GM21528 (cell line): ENCODE measurements at regions not wholly inside any gene's neighbourhood (a gene's known extent, or its start where the extent isn't known, plus 50 kb on each side); places are given as distances from the start of the nearest gene placed in this dataset.
"Not testable (repeated sequence)": the region's sequence is repeated elsewhere in the genome, so short reads cannot be mapped to it uniquely, and the experiment has no call there.

Source experiments
- ATAC-seq: cut with Tn5 transposase; IDR thresholded peaks from one replicate; pipeline ENCODE4 v1.9.1; 2021; ENCODE audit warnings: mild to moderate bottlenecking, moderate library complexity; ENCODE audit not compliant: unreplicated experiment, low FRiP score

DNA sequence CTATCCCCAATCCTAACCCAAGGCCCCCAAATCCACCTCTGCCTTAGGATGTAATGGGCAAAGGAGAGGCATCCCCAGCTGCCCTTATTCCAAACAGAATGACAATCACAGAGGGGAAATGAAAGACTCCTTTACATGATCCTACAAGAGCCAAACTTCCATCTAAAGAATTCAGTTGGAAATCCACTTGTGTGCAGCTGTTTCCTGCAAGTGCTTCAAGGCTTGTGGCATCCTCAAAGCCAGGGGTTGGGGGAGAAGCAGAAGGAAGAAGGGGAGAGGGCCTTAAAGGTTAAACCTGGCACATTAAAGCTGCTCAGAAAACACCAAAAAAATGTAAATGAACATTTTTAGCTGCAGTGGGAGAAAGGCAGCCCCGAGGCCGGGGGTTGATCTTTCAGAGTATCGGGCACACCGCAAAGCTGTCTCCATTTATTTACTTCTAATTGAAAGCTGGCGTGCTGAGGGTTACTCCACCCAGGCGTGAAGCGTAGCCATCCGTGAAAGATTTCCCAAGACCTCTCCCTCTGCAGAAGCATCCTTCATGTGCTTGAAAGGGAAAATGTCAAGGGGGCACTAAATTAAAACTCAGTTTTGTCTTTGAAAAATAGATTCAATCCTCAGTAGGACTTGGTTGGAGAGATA, 217.8 kb downstream of the SHQ1 start:
- ATAC-seq: no peak

DNA sequence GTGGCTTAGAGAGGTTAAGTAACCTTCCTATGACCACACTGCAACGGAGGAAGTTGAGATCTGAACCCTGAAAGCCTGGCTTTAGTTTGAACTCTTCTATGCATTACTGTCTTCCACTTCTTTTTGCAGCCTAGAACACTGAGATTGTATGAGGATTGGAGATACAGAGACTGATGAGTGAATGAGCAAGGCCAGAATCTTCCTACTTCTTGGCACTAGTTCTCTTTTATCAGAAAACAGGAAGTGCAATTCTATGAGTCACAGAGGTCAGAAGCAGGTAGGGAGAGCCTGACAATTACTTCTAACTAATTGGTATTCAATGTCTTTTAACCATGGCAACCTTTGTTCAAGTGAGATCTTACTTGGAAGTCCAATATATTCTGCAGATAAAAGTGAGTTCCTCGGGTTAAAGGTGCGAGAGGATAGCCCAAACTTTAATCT, 219.0 kb downstream of the SHQ1 start:
- no peak for ATAC-seq

DNA sequence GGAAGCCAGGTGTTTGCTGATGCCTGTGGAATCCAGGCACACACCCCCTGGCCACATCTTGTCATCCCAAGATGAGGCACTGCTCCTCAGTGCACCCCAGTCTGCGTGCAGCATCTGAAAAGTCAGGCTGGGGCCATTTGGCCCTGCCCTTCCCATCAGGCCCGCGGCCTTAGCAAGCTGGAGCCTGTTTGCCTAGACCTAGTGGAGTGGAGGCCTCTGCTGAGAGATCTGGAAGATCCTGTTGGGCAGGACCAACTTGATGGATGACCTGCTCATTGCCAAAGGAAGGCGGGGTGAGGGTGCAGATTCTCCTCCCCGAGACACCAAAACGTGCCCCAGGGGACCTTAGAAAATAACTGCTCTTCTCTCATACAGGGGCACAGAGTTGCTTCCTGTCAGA, 220.2 kb downstream of the SHQ1 start:
- no peak for ATAC-seq

DNA sequence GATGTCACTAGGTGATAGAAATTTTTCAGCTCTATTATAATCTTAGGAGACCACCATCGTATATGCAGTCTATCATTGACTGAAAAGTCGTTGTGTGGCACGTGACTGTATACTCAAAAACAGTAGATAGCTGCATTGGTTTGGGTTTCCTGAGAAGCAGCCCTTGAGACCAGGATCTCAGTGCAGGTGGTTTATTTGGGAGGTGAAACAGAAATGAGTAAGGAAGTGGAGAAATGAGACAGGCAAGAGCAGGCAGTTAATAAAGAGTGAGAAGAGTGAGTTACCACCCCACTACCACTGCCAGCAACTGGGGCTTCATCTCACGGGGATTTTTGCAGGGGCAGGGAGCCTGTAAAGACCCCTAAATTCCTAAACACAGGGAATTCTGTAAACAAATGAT, 221.0 kb downstream of the SHQ1 start:
- ATAC-seq: no peak

DNA sequence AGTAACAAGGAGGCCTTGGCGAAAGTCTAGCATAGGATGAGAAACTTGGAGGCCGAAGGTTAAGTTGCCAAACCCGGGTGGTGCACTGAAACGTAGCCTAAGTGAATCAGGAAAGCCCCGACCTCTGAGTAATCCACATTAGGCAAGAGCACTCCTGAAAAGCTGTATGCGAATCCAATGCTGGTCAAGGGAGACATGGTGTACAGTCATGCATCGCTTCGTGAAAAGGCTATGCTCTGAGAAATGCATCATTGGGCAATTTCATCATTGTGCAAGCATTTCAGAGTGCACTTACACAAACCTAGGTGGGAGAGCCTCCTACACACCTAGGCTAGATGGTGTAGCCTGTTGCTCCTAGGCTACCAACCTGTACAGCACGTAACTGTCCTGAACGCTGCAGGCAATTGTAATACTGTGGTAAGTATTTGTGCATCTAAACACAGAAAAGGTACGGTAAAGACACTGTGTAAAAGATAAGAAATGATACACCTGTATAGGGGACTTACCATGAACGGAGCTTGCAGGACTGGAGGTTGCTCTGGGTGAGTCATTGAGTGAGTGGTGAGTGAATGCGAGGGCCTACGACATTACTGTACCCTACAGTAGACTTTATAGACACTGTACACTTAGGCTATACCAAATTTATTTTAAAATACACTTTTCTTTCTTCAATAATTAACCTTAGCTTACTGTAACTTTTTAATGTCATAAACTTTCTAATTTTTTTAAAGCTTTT, 222.5 kb downstream of the SHQ1 start:
- ATAC-seq: no peak

DNA sequence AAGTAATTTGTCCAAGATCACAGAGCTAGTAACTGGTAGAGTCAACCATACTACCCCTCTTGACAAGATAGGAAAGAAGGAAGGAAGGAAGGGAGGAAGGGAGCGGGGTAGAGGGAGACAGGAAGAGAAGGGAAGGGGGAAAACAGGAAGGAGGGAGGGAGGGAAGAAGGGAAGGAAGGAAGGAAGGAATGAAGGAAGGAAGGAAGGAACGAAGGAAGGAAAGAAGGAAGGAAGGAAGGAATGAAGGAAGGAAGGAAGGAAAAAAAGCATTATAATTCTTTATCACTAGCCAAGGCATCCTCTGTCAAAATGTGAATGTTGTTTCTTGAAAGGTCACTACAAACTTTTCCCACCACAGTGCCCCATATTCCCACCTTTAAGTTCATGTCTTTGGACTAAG, 223.6 kb downstream of the SHQ1 start:
- no peak for ATAC-seq

DNA sequence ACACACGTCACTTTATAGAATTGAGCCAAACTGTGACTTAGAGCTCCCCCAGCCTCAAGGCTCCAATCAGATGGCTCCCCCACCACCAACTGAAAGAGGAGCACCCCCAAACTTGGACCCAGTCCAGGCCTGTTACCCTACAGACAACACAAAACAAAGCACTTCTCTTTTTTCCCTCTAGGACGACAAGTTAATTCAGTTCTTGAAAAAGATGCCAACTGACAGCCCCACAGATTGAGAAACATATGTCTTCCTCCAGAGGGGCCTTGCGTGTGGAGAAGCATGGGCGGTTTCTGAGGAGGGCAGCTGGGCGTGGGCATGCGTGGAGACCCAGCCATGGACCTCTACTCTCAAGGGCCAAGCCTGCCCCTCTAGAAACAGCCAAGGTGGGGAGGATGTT, 229.5 kb downstream of the SHQ1 start:
- ATAC-seq: no peak

DNA sequence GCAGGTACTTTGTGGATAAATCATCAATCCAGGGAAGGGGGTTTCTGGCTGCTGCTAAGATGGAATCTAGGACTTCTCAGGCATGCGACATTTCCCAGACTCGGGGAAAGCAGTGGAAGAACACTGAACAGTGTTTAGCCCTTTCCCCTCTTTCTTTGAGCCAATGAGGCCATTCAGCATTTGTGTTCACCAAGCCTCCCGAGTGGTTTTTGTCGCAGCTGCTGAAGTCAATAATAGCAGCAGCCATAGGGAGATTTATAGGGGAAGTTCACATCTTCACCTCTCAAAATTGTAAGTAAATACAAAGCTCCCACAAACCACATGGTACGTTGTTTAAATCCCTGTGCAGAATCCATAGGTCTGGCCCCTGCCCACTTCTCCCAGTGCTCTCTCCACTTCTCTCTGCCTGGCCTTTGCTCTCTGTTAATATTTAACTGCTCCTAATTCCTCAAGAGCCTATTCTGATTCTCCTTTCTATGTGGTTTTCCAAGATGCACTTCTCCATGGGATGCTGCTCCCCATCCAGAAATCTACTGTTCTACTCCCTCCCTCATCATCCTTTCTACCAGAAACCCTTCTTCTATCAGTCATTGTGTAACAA, 230.7 kb downstream of the SHQ1 start:
- no peak for ATAC-seq

DNA sequence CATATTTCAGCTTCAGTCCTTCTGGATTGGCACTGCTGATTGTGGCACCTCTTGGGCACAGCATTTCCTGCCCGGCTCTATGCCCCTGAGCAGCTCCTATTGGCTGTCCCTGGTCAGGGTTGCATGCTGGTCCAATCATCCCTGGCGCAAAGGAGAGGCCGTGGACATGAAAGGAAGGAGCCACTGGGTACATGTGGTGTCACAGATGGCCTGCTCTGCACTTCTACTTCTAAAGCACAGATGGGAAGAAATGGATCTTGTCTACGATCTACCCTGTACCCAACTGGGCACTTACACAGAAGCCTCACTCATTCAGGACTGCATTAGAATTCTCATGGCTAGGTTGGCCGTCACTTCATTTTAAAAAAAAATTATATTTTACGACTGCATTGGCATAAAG, 232.5 kb downstream of the SHQ1 start:
- ATAC-seq: no peak

DNA sequence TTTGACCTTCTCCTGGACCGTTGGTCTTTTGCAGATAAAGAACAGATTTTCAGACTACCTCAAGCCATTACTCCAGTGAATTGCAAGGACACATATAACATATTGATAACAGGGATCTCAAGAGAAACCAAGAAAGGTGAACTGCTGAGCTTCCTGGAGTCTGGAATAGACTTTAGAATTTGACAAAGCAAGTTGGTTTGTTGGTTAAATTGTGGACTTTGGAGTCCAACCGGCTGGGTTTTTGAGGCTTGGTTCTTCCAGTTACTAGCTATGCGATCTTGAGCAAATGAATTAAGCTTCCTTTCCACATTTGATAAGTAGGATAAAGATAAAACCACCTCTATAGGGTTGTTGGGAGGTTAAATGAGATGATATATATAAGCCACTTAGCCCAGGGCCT, 233.1 kb downstream of the SHQ1 start:
- no peak for ATAC-seq

DNA sequence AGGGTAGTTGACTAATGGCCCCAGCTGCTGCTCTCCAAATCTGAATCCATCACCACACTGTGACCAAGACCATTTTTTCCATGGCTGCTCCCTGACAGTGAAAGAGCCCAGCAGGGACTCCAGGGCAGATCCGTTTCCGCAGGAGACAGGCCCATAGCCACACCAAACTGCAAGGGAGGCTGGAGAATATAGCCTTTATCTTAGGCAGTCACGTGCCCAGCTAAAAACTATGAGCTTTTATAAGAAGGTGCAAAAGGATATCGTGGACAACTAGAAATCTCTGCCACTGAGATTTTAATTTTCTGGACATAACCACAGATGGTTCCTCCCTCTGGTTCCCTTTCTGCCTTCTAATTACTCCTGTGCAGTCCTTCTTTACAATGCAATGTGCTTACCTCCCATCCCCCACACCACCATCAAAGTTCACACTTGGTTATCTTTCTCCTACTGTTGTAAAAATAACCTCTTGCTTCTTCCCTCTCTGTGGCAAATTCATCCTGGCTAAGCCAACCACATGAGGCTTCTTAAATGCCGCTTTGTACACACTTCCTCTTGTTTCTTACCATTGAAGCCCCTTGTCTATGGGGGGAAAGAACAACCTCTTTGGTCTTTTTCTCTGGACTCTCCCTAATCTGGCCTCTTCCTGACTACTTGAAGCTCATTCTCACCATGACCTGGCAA, 233.7 kb downstream of the SHQ1 start:
- ATAC-seq: no peak

DNA sequence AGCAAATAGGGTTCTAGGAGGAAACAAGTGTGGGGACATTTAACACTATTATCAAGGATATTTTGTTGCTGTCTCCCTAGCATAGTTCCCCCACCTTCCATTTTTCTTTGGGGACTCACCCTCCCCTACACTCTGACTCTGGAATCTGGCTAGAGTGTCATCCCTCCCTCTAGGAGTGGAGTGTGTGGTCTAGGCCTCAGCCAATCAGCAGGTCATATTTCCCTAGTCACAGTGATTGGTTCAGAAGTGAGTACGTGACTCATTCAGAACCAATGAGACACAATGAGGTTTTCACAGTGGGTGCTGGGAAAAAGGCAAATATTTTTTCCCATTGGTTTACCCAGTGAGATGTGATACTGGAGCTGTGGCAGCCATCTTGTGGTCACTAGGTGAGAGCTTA, 234.4 kb downstream of the SHQ1 start:
- no peak for ATAC-seq

DNA sequence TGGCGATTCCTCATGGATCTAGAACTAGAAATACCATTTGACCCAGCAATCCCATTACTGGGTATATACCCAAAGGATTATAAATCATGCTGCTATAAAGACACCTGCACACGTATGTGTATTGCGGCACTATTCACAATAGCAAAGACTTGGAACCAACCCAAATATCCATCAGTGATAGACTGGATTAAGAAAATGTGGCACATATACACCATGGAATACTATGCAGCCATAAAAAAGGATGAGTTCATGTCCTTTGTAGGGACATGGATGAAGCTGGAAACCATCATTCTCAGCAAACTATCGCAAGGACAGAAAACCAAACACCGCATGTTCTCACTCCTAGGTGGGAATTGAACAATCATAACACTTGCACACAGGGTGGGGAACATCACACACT, 239.1 kb downstream of the SHQ1 start:
- ATAC-seq: not testable (repeated sequence)

DNA sequence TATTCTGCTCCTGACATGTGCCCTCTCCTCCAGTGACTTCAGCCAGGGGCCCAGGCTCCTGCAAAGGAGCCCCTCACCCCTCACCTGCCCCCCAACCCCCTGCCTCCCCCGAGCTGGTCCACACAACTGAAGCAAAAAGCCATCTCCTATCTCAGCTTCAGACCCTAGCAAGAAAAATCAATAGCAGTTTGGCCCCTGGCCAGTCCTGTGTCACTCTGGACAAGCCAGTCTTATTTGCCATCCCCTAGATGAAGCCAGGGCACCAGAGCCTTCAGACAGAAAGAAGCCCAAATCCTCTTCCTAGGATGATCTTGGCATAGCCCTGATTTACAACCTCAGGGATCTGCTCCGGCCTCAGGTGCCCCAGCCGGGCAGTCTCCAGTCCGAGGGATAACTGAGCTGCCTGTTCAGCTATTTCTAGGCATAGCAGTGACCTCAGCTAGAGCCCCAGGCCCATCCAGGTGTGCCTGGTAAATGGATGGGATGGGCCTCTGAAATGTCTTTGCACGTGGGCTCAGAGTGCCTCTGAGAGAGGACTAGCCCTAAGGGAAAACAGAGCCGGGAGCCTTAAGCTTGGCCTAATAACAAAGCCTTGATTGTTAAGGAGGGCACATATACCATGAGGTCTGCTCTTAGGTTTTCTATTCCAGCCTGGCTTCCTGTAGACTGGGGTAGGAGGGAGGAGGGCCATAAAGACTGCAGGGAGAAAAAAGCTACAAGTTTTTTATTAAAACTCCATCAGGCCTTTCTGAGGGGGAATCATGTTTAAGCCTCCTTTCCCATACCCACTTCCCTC, 242.0 kb downstream of the SHQ1 start:
- ATAC-seq: no peak

DNA sequence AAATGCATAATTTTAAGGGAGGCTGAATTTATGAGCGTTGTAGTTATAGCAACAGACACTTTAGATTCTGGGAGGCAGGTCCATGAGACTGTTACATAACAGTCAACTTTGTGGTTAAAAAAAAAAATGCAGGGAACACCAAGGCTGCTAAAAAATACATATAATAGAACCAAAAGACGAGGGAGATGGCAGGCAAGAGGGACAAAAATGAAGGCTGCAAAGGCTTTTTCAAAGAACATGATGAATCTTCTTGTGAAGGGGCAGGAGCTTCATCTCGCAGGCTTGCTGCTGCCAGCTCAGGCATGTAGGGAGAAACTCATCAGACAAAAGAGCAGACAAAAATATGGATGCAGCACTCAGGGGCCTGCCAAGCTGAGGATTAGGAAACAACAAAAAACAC, 243.9 kb downstream of the SHQ1 start:
- no peak for ATAC-seq

DNA sequence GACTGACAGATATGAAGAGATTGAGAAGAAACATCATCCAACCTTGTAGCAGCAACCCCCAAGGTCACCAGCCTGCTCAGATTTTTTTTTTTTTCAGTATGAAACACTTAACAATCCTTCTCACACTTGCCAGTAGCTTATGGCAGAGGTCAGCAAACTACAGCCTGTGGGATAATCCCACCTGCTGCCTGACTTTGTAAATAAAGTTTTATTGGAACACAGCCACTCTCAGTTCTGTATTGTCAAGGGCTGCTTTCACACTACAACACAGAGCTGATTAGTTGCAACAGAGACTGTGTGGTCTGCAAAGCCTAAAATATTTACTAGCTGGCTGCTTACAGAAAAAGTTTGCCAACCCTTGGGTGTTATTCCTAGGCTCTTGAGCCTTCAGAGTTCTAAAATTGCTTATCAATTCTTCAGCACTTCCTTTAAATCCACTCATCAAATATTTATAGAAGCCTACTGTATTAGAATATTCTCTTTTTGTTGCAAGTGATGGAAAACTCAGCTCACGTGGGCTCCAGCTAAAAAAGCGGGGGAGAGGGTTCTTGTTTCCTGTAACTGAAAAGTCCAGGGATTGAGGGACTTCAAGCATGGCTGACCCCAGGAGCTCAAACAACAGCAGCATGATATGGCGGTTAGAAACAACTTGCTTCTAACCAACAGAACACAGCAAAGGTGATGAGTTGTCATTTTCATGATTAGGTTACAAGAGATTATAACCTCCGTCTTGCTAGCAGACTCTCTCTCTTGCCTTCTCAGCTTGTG, 246.1 kb downstream of the SHQ1 start:
- no peak for ATAC-seq

DNA sequence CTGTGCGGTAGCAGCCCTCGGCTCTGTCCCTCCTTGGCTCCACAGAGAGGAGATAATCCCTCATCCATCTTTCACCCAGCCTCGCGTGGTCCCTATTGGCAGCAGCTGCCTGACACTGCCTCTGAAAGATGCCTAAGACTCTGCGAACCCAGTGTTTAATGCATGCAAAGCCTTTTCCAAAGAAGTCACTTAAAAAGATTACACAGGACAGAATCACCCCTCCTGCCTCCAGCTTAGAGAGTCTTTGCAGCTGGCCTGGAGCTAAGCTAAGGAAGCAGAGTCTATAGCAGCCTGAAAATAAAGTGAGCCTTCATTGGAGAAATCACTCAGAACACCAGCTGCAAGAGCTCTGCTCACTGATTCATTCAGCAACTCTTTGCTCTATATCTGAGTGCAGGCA, 247.2 kb downstream of the SHQ1 start:
- ATAC-seq: no peak

DNA sequence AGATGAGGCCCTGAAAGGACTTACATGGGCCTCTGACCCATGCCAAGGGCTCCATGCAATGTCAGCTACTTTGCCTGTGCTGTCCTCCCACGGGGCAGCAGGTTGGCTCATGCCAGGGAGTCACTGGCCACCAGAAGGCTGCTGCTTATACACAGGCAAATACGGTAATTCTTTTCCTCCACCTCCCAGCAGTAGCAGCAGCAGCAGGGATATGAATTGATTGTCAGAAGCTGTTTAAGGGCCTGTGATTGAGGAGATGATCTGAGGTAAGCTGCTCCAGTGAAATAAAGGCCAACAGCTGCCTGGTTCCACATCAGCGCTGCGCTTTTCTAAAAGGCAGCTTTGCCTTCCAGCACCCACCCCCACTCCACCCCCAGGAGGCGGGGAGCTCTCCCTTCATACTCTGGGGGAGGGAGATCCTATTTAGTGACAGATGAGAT, 250.5 kb downstream of the SHQ1 start:
- ATAC-seq: no peak

DNA sequence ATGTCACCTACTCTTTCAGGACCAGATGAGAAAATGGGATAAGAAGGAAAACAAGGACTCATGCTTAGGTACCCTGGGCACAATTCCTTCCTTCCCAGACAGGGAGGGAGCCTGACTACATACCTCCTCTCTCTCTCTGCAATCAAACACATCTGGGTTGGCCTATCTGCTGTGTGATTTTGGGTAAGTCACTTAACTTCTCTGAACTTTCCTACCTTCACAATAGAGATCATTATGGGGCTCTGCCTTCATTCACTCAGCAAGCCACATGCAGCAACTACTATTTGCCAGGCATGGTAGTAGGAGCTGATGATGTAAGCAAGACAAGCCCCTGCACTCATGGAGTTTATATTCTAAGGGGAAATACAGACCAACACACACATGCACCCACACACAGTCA, 251.2 kb downstream of the SHQ1 start:
- no peak for ATAC-seq
